ENCODE measurements at regions not wholly inside any gene's neighbourhood (a gene's known extent, or its start where the extent isn't known, plus 50 kb on each side); places are given as distances from the start of the nearest gene placed in this dataset.

- TF ChIP-seq CTCF (IDR thresholded peaks at IDR 0.05; ENCODE audit: borderline replicate concordance, extremely low read depth, insufficient read depth): no peak
- intact Hi-C loops (cut with DNase I): no loop called here
- no peaks in the 10 kb centered on the region for H3K4me1 ChIP-seq (ENCODE audit: control insufficient read depth in 2 of 3, insufficient read depth in 2 of 3, low read depth in 1 of 3, low read length in 3 of 3)
- H3K27me3 ChIP-seq (ENCODE audit: control insufficient read depth, insufficient read depth, low read length): no peaks in the 10 kb centered on the region
- H3K9me3 ChIP-seq (ENCODE audit: control insufficient read depth in 2 of 3, insufficient read depth in 1 of 3, low read length in 3 of 3): no peaks in the 10 kb centered on the region
- no peak overlapping the region for H3K27ac ChIP-seq (ENCODE audit: low read depth in 2 of 2, low read length in 2 of 2)
- no peak overlapping the region for H3K9ac ChIP-seq (ENCODE audit: low read length in 3 of 3)
- H3K4me3 ChIP-seq (ENCODE audit: low read length in 3 of 3): no peak overlapping the region
- FAIRE-seq (no peak), DNase-seq (no peak)
- no peaks in the 10 kb centered on the region for H3K36me3 ChIP-seq (ENCODE audit: control insufficient read depth in 2 of 3, insufficient read depth in 3 of 3, low read length in 3 of 3)
These were observed 355.6 kb upstream of the KAZN start for GRCh38 chr1:14242870-14243269.

- no peak for TF ChIP-seq CTCF (IDR thresholded peaks at IDR 0.05; ENCODE audit: borderline replicate concordance, extremely low read depth, insufficient read depth)
- Histone ChIP-seq H3K9ac (ENCODE audit: low read length in 3 of 3) (no peak overlapping the region), H3K27me3 (ENCODE audit: control insufficient read depth, insufficient read depth, low read length) (no peaks in the 10 kb centered on the region), H3K36me3 (ENCODE audit: control insufficient read depth in 2 of 3, insufficient read depth in 3 of 3, low read length in 3 of 3) (no peaks in the 10 kb centered on the region), H3K27ac (ENCODE audit: low read depth in 2 of 2, low read length in 2 of 2) (no peak overlapping the region), H3K9me3 (ENCODE audit: control insufficient read depth in 2 of 3, insufficient read depth in 1 of 3, low read length in 3 of 3) (no peaks in the 10 kb centered on the region), H3K4me3 (ENCODE audit: low read length in 3 of 3) (no peak overlapping the region), H3K4me1 (ENCODE audit: control insufficient read depth in 2 of 3, insufficient read depth in 2 of 3, low read depth in 1 of 3, low read length in 3 of 3) (no peaks in the 10 kb centered on the region)
- FAIRE-seq (no peak), DNase-seq (no peak)
- intact Hi-C loops (cut with DNase I): no loop called here
These were observed 352.5 kb upstream of the KAZN start for GRCh38 chr1:14245954-14246353.

GRCh38 chr1:14246471-14246870 is 352.0 kb upstream of the KAZN start:
- TF ChIP-seq CTCF (IDR thresholded peaks at IDR 0.05; ENCODE audit: borderline replicate concordance, extremely low read depth, insufficient read depth): no peak
- H3K27me3 ChIP-seq (ENCODE audit: control insufficient read depth, insufficient read depth, low read length): no peaks in the 10 kb centered on the region
- FAIRE-seq: no peak
- no peaks in the 10 kb centered on the region for H3K36me3 ChIP-seq (ENCODE audit: control insufficient read depth in 2 of 3, insufficient read depth in 3 of 3, low read length in 3 of 3)
- no peaks in the 10 kb centered on the region for H3K4me1 ChIP-seq (ENCODE audit: control insufficient read depth in 2 of 3, insufficient read depth in 2 of 3, low read depth in 1 of 3, low read length in 3 of 3)
- no peak overlapping the region for H3K4me3 ChIP-seq (ENCODE audit: low read length in 3 of 3)
- no peak overlapping the region for H3K27ac ChIP-seq (ENCODE audit: low read depth in 2 of 2, low read length in 2 of 2)
- intact Hi-C loops (cut with DNase I): no loop called here
- no peak overlapping the region for H3K9ac ChIP-seq (ENCODE audit: low read length in 3 of 3)
- no peaks in the 10 kb centered on the region for H3K9me3 ChIP-seq (ENCODE audit: control insufficient read depth in 2 of 3, insufficient read depth in 1 of 3, low read length in 3 of 3)
- peak in 1 of 5 donors; percentile 34 for DNase-seq

- DNase-seq: no peak
These were observed 350.8 kb upstream of the KAZN start for GRCh38 chr1:14247666-14248065.

More at GRCh38 chr1:14247666-14248065, 350.8 kb upstream of the KAZN start:
- Histone ChIP-seq H3K9me3 (ENCODE audit: control insufficient read depth in 2 of 3, insufficient read depth in 1 of 3, low read length in 3 of 3) (no peaks in the 10 kb centered on the region), H3K27ac (ENCODE audit: low read depth in 2 of 2, low read length in 2 of 2) (no peak overlapping the region), H3K27me3 (ENCODE audit: control insufficient read depth, insufficient read depth, low read length) (no peaks in the 10 kb centered on the region), H3K36me3 (ENCODE audit: control insufficient read depth in 2 of 3, insufficient read depth in 3 of 3, low read length in 3 of 3) (no peaks in the 10 kb centered on the region), H3K4me3 (ENCODE audit: low read length in 3 of 3) (no peak overlapping the region), H3K4me1 (ENCODE audit: control insufficient read depth in 2 of 3, insufficient read depth in 2 of 3, low read depth in 1 of 3, low read length in 3 of 3) (no peaks in the 10 kb centered on the region), H3K9ac (ENCODE audit: low read length in 3 of 3) (no peak overlapping the region)
- no peak for FAIRE-seq
- no peak for TF ChIP-seq CTCF (IDR thresholded peaks at IDR 0.05; ENCODE audit: borderline replicate concordance, extremely low read depth, insufficient read depth)
- intact Hi-C loops (cut with DNase I): no loop called here
